ENCODE measurements at regions not wholly inside any gene's neighbourhood (a gene's known extent, or its start where the extent isn't known, plus 50 kb on each side); places are given as distances from the start of the nearest gene placed in this dataset.

DNA sequence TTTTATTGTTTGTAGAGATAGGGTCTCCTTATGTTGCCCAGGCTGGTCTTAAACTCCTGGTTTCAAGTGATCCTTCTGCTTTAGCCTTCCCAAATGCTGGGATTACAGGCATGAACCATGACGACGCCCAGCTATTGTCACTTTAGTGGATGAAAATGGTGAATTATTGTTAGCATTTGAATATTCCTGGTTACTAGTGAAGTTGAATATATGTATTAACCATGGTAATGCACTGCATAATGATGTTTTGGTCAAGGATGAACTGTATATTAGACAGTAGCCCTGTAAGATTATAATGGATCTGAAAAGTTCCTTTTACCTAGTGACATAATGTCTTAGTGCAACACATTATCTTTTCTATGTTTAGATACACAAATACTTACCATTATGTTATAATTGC, 50.4 kb upstream of the KCNAB1 start:
- TF ChIP-seq, protein P1, sequence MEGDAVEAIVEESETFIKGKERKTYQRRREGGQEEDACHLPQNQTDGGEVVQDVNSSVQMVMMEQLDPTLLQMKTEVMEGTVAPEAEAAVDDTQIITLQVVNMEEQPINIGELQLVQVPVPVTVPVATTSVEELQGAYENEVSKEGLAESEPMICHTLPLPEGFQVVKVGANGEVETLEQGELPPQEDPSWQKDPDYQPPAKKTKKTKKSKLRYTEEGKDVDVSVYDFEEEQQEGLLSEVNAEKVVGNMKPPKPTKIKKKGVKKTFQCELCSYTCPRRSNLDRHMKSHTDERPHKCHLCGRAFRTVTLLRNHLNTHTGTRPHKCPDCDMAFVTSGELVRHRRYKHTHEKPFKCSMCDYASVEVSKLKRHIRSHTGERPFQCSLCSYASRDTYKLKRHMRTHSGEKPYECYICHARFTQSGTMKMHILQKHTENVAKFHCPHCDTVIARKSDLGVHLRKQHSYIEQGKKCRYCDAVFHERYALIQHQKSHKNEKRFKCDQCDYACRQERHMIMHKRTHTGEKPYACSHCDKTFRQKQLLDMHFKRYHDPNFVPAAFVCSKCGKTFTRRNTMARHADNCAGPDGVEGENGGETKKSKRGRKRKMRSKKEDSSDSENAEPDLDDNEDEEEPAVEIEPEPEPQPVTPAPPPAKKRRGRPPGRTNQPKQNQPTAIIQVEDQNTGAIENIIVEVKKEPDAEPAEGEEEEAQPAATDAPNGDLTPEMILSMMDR (IDR thresholded peaks at IDR 0.05; ENCODE audit: insufficient read depth, low read length): no peak
- TF ChIP-seq, protein P2, sequence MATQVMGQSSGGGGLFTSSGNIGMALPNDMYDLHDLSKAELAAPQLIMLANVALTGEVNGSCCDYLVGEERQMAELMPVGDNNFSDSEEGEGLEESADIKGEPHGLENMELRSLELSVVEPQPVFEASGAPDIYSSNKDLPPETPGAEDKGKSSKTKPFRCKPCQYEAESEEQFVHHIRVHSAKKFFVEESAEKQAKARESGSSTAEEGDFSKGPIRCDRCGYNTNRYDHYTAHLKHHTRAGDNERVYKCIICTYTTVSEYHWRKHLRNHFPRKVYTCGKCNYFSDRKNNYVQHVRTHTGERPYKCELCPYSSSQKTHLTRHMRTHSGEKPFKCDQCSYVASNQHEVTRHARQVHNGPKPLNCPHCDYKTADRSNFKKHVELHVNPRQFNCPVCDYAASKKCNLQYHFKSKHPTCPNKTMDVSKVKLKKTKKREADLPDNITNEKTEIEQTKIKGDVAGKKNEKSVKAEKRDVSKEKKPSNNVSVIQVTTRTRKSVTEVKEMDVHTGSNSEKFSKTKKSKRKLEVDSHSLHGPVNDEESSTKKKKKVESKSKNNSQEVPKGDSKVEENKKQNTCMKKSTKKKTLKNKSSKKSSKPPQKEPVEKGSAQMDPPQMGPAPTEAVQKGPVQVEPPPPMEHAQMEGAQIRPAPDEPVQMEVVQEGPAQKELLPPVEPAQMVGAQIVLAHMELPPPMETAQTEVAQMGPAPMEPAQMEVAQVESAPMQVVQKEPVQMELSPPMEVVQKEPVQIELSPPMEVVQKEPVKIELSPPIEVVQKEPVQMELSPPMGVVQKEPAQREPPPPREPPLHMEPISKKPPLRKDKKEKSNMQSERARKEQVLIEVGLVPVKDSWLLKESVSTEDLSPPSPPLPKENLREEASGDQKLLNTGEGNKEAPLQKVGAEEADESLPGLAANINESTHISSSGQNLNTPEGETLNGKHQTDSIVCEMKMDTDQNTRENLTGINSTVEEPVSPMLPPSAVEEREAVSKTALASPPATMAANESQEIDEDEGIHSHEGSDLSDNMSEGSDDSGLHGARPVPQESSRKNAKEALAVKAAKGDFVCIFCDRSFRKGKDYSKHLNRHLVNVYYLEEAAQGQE (IDR thresholded peaks at IDR 0.05; ENCODE audit: insufficient replicate concordance, low read depth): no peak
